Activated CD8-positive, alpha-beta memory T cell treated with anti-CD3 and anti-CD28 coated beads for 48 hours (primary cell): ENCODE measurements at regions not wholly inside any gene's neighbourhood (a gene's known extent, or its start where the extent isn't known, plus 50 kb on each side); places are given as distances from the start of the nearest gene placed in this dataset.

Experiments
- DNase-seq, 3 experiments: peaks; one replicate each; pipeline ENCODE4 v3.0.0-alpha.2; 2020; ENCODE audit warnings: low read depth in 2 of 3, low spot score in 2 of 3

DNA sequence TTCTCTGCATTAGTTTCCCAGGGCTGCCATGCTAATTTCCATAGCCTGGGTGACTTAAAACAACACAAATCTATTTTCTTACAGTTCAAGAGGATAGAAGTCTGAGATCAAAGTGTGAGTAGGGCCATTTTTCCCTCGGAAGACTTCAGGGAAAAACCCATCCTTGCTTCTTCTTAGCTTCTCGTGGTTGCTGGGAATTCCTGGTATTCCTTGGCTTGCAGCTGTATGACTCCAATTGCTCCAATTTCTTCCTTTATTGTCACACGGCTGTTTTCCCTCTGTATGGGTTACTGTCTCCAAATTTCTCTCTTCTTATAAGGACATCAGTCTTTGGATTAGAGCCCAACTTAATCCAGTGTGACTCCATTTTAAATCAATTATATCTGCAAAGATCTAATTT lies 128.4 kb upstream of the JAG1 start:
- DNase-seq: no peak

DNA sequence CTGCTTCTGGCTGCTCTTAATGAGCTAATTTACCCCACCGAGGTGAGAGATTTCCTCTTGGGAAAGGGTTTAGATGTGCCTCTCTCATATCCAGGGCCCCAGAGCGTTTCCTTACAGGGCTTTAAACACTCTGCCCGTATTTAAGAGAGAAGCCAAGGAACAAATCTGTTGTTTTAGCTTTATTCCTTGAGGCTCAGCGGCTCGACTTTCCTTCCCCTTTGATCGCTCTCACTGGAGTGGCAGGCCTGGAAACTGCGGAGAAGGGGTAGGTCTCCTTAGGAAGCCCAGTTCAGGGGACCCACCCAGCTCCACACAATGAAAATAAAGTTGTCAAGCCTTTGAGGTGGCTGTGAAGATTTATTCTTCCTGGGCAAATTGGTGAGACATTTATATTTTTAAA lies 132.0 kb upstream of the JAG1 start:
- DNase-seq: no peak

- DNase-seq: no peak
These were observed 132.7 kb upstream of the JAG1 start for GRCh38 chr20:10806539-10806938.

DNA sequence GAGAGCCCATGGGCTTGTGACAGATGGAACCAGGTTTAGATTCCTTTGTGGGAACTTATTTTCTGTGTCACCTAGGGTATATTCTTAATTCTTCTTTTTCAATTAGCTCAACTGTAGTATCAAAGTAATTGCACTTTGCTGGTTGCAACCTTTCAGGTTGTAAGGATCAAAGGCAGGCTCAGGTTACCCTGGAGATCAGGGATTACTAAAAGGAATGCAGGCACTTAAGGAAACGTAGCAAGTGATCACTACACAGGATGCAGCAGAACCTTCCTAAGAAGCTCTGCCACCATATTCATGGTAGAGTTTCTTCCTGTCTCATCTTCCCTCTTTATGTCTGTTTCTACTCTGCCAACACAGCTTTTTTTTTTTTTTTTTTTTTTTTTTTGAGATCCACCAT lies 133.2 kb upstream of the JAG1 start:
- no peak for DNase-seq

DNA sequence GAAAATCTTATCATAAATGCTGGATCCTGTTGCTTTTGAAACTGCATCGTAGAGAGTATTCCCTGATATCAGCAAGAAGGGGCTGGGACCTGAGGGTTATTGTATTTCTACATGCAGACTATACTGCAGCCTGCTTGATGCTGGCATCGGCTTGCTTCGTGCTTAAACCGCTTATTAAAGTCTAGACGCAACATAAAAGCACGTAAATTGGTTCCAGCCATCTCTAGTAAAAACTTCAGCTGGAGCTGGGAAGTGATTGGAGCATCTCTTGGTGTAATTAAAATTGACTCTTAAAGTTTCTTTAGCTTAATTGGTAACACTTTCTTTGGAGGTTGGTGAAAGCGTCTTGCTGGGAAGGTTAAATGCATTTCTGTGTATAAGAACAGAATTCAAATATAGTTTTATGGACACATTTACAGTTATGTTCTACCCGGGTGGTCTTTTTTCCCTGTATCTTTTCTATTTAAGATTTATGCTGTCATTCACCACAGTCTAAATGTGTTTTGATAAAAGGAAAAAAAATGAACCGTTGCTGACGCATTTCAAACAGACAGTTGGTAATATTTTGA lies 139.0 kb upstream of the JAG1 start:
- no peak for DNase-seq

GRCh38 chr20:10823585-10823984 lies 149.8 kb upstream of the JAG1 start:
- no peak for DNase-seq

- DNase-seq: no peak
These were observed 151.1 kb upstream of the JAG1 start for GRCh38 chr20:10824750-10825500.

- no peak for DNase-seq
These were observed 152.3 kb upstream of the JAG1 start for GRCh38 chr20:10826111-10826510.

DNA sequence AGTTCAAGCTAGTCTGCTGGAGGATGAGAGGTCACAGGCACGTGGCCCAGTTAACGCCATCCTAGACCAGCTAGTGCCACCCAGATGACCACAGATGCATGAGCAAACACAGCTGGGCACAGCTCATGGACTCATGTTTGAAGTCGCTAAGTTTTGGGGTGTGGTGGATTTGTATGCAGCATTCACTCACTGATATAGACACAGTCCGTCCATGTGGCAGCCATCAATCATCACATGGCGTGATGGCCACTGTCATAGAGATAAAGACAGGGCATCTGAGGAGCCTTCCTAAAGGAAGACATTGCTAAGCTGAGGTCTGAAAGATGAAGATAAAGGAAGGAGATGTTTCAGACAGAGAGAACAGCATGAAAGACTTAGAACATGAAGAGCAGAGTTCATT lies 154.4 kb upstream of the JAG1 start:
- DNase-seq: no peak

GRCh38 chr20:10832141-10832540 lies 158.3 kb upstream of the JAG1 start:
- DNase-seq: no peak

GRCh38 chr20:10837901-10838300 lies 164.1 kb upstream of the JAG1 start:
- DNase-seq: no peak

DNA sequence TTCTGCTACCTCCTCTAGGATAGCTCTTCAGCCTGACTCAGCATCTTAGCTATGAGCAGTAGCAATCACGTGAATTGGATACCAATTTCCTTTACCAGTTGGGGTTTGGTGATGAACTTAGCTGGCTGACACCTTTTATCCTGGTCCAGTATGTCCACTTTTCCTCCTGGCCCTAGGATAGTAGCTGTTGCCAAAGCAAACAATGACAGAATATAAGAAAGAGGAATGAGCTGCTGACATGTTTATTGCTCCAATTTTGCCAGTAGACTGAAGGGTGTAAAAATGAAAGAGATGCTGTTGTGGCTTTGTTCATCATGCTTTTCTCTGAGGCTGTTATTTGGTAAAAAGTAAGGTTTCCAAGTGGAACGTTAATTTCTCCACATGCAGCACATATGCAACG lies 168.3 kb upstream of the JAG1 start:
- no peak for DNase-seq

DNA sequence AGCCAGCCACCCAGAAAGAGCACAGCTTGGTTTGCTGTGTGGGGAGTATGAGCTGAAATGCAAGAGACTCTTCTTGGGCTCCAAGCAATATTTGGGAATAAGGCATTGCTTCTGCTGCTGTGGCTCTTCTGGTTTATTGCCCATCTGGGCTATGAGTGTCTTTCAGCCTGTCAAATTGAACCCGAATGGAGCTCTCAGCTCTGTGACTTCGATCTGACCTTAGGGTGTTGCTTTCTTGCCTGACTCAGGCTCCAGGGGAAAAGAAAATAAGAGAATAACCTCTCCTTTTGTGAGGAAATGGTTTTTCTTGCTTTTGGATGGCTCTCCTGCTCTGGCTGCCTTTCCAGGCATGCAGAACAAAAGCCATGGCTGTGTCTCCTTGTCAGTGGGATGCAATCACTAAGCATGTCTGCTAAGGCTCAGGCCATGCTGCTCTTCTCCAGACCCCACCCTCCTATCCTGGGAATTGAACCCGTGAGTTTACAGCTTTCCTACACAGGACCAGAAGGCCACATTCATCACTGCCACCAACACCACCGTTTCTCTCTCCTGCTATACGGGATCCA lies 169.4 kb upstream of the JAG1 start:
- DNase-seq: no peak

DNA sequence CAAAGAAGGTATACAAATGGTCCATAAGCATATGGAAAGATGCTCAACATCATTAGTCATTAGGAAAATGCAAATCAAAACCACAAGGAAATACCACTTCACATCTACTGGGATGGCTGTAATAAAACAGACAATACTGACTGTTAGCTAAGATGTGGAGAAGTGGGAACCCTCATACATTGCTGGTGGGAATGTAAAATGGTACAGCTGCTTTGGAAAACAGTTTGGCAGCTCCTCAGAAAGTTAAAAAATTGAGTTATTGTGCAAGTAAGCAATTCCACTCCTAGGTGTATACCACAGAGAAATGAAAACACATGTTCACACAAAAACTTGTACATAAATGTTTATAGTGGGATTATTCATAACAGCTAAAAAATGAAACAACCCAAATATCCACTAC lies 173.0 kb upstream of the JAG1 start:
- no peak for DNase-seq

DNA sequence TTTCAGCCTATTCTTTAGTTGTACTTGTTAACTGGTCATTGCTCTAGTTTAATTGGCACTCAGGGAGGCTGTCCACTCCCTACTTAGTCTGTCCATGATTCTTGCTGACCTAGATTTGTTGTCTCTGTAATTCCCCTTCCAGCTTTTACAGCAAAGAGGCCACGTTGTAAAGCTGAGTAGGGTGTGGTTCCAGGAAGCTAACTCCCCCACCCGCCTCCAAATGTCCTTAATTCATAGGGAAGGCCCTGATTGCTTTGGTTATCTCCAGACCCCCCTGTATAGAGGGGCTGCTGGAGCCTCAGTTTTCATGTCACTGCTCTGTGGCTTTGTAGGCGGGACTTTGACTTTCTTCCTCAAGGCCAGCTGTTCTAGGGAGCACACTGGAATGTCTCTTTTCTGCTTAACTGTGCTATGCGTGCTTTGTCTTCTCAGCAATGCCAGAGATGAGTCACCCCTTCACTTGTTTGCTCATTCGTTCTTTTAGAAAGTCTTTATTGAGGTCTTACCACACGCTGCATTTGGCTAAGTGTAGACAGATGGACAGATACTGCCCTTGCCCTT lies 175.1 kb upstream of the JAG1 start:
- no peak for DNase-seq

GRCh38 chr20:10853176-10853575 lies 179.4 kb upstream of the JAG1 start:
- no peak for DNase-seq

DNA sequence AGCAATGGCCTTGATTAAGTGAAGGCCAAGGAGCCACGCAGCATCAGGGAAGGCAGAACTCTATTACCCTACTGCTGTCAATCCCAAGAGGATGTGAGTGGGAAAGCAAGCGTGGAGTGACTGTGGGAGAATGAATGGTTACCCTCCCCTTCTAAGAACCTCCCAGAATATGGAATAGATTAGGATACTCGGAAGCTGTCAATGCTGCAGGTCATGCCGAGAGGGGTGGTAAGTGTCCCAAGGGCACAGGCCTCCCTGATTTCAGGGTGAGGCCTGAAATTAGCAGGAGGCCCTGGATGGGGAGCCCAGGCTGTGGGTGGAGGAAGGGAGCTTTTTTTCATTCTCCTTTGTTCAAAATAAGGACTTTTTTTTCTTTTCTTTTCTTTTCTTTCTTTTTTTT lies 179.9 kb upstream of the JAG1 start:
- no peak for DNase-seq

DNA sequence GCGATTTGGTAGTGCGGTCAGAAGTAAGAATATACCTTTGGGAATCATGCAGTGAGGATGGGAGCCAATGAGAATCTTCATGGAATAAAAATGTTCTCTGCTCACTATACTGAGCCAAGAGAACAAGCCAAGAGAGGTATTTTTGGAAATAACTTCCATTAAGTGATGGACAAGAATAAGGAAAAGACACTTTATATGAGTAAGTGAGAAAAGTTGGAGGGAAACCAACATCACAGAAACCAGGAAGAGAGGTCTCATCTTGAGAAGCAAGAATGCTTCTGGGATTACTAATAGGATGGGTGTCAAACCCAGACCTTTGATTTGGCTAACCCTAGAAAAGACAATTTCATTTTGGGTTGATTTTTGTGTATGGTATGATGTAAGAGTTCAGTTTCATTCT lies 181.2 kb upstream of the JAG1 start:
- DNase-seq: no peak

GRCh38 chr20:10855778-10856177 lies 182.0 kb upstream of the JAG1 start:
- no peak for DNase-seq

DNA sequence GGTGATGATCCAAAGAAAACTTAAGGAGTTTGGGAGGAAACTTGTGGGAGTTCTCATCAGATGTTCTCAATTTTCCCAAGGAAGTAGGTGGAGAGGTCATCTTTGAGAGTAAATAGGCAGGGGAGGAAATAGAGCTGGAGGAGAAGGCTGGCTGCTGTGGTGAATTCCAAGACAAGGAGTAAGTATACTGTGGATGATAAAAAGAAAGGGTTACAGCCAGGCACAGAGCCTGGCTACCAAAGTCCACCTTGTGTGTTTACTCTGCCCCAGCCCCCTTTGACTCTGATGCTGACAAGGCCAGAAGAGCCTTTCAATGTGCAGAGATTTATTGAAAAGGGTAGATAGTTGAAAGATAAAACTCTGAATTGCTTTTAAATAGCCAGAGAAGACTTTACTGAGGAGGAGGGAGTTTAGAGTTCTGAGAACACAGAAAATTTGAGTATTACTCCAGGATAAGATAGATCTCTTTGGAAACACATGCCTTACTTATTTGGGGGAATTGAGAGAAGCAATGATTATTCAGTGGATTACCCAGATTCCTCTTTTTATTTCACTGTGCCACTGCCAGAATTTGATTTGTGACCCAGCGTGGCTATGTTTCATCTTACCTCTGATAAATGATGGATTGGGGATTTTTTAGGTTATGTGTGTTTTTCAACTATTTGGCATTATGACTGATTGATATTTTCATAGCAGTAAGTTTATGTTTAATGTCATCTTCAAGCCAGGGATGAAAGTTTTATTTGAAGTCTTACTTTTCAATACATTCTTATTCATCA lies 182.6 kb upstream of the JAG1 start:
- DNase-seq: no peak

GRCh38 chr20:10857352-10858070 lies 183.7 kb upstream of the JAG1 start:
- no peak for DNase-seq
